ENCODE measurements at regions not wholly inside any gene's neighbourhood (a gene's known extent, or its start where the extent isn't known, plus 50 kb on each side); places are given as distances from the start of the nearest gene placed in this dataset.
"Not testable (repeated sequence)": the region's sequence is repeated elsewhere in the genome, so short reads cannot be mapped to it uniquely, and the experiment has no call there.

DNA sequence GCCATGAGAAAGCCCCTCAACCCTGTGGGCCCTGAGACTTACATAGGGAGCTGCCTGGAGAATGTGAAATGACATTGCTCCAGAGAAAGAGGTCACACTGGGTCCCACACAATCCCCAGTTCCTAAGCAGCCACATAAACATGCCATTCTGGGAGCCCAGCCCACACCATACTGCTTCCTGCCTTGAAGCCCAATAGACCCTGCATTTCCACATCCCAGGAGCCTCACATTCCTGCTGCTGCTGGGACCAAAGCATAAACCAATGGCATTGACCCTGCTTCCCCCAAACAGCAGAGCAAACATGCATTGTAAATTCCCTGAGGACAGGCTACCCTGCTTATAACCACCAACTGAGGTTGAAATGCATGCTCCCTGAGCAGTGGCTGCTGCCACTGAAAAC, 1117.6 kb upstream of the SLC39A10 start:
- TF ChIP-seq, protein P1, sequence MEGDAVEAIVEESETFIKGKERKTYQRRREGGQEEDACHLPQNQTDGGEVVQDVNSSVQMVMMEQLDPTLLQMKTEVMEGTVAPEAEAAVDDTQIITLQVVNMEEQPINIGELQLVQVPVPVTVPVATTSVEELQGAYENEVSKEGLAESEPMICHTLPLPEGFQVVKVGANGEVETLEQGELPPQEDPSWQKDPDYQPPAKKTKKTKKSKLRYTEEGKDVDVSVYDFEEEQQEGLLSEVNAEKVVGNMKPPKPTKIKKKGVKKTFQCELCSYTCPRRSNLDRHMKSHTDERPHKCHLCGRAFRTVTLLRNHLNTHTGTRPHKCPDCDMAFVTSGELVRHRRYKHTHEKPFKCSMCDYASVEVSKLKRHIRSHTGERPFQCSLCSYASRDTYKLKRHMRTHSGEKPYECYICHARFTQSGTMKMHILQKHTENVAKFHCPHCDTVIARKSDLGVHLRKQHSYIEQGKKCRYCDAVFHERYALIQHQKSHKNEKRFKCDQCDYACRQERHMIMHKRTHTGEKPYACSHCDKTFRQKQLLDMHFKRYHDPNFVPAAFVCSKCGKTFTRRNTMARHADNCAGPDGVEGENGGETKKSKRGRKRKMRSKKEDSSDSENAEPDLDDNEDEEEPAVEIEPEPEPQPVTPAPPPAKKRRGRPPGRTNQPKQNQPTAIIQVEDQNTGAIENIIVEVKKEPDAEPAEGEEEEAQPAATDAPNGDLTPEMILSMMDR (IDR thresholded peaks at IDR 0.05) = no peak
- no peaks in the 10 kb centered on the region for H3K27me3 ChIP-seq (replicated peaks; ENCODE audit: insufficient read depth)
- DNase-seq (ENCODE audit: low spot score) (no peak), ATAC-seq (ENCODE audit: insufficient number of reproducible peaks, low FRiP score, low read depth) (no peak)
- H3K4me1 ChIP-seq (ENCODE audit: control insufficient read depth in 1 of 2, low read depth in 2 of 2) = no peaks in the 10 kb centered on the region
- no peaks in the 10 kb centered on the region for H3K9me3 ChIP-seq
- H3K4me3 ChIP-seq = no peak overlapping the region
- no peak overlapping the region for H3K27ac ChIP-seq
- H3K36me3 ChIP-seq = no peaks in the 10 kb centered on the region

DNA sequence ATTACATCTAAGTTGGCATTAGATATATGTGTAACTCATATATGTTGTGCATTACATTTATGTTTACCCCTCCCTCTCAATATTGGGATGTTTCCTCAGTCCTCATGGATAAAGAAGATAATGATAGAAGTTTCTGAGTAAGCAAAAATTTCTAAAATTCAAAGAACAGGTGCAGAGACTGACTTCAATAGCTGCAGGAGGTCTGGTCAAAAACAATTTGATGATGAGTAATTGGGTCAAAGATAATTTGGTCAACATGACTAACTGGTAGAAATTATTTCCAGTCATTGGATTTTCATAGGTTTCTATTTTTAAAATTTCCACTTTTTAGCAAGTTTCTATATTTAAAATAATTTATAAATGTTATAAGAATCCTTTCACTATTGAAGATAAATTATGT, 1130.9 kb upstream of the SLC39A10 start:
- Histone ChIP-seq H3K4me3 (no peak overlapping the region), H3K36me3 (no peaks in the 10 kb centered on the region), H3K4me1 (ENCODE audit: control insufficient read depth in 1 of 2, low read depth in 2 of 2) (no peaks in the 10 kb centered on the region), H3K9me3 (no peaks in the 10 kb centered on the region), H3K27me3 (replicated peaks; ENCODE audit: insufficient read depth) (no peaks in the 10 kb centered on the region), H3K27ac (no peak overlapping the region)
- ATAC-seq (ENCODE audit: insufficient number of reproducible peaks, low FRiP score, low read depth) = no peak
- no peak for DNase-seq (ENCODE audit: low spot score)
- TF ChIP-seq, protein P1 (IDR thresholded peaks at IDR 0.05) = no peak

DNA sequence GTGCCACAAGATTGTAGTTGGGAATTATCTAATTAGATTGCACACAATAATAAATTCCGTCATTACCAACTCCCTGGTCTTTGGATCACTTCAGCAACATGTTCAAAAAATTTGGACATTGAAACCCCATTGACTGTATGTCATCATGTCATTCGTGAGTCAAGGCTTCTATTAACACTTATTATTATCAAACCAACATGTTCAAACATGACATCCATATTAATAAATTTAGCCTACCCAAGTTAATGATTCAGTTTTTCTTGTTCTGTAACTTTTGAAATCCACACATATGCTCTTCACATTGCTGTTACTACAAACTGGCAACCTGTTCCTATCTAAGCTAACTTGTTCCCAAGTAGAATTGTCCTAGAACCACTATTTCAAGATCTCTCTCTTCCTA, 1142.7 kb upstream of the SLC39A10 start:
- no peak overlapping the region for H3K27ac ChIP-seq
- H3K36me3 ChIP-seq = no peaks in the 10 kb centered on the region
- H3K4me1 ChIP-seq (ENCODE audit: control insufficient read depth in 1 of 2, low read depth in 2 of 2) = no peaks in the 10 kb centered on the region
- H3K4me3 ChIP-seq = no peak overlapping the region
- DNase-seq (ENCODE audit: low spot score) (no peak), ATAC-seq (ENCODE audit: insufficient number of reproducible peaks, low FRiP score, low read depth) (no peak)
- H3K9me3 ChIP-seq = no peaks in the 10 kb centered on the region
- TF ChIP-seq, protein P1 (IDR thresholded peaks at IDR 0.05) = no peak
- no peaks in the 10 kb centered on the region for H3K27me3 ChIP-seq (replicated peaks; ENCODE audit: insufficient read depth)

DNA sequence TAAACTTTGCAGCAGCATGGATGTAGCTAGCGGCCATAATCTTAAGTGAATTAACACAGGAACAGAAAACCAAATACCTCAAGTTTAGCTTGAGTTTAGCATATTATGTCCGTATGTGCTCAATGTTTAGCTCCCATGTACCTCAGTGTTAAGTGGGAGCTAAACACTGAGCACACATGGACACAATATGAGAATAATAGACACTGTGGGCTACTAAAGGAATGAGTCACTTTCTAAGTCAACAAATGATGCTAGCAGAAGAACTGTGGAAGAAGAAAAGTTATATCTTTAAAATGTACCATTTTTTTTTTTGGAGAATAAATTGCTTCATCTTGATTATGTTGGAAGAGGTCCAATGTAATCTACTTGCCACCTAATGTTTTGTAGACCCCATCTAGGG, 1146.0 kb upstream of the SLC39A10 start:
- H3K4me3 ChIP-seq; H3K27ac ChIP-seq; H3K27me3 ChIP-seq (replicated peaks; ENCODE audit: insufficient read depth); H3K9me3 ChIP-seq; DNase-seq (ENCODE audit: low spot score); H3K4me1 ChIP-seq (ENCODE audit: control insufficient read depth in 1 of 2, low read depth in 2 of 2); ATAC-seq (ENCODE audit: insufficient number of reproducible peaks, low FRiP score, low read depth); H3K36me3 ChIP-seq: not testable (repeated sequence)

DNA sequence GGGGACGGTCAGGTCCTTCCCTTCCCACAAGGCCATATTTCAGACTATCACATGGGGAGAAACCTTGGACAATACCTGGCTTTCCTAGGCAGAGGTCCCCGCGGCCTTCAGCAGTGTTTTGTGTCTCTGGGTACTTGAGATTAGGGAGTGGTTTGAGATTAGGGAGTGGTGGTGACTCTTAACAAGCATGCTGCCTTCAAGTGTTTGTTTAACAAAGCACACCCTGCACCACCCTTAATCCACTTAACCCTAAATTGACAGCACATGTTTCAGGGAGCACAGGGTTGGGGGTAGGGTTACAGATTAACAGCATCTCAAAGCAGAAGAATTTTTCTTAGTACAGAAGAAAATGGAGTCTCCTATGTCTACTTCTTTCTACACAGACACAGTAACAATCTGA, 1152.2 kb upstream of the SLC39A10 start:
- not testable (repeated sequence) for H3K27me3 ChIP-seq (replicated peaks; ENCODE audit: insufficient read depth); H3K27ac ChIP-seq; H3K4me1 ChIP-seq (ENCODE audit: control insufficient read depth in 1 of 2, low read depth in 2 of 2); H3K9me3 ChIP-seq; ATAC-seq (ENCODE audit: insufficient number of reproducible peaks, low FRiP score, low read depth); H3K4me3 ChIP-seq; DNase-seq (ENCODE audit: low spot score); H3K36me3 ChIP-seq

DNA sequence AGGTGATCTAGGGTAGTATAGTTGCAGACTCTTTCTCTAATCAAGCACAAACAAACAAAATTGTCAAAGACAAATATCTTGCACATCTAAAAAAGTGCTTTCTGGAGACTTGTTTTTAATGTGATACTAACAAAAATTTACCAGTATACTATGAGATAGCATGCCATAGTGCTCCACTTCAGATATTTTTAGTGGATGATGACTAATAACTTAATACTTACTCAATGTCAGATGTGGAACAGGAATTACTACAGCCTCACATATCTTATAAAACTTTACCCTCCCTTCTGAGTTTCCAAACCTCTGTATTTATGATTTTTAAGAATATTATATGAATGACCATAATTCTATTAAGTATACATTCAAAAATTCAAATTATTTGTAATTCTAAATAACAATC, 1162.0 kb upstream of the SLC39A10 start:
- Histone ChIP-seq H3K4me1 (ENCODE audit: control insufficient read depth in 1 of 2, low read depth in 2 of 2) (no peaks in the 10 kb centered on the region), H3K4me3 (no peak overlapping the region), H3K9me3 (no peaks in the 10 kb centered on the region), H3K27me3 (replicated peaks; ENCODE audit: insufficient read depth) (no peaks in the 10 kb centered on the region), H3K36me3 (no peaks in the 10 kb centered on the region), H3K27ac (no peak overlapping the region)
- TF ChIP-seq, protein P1 (IDR thresholded peaks at IDR 0.05) = no peak
- no peak for ATAC-seq (ENCODE audit: insufficient number of reproducible peaks, low FRiP score, low read depth)
- DNase-seq (ENCODE audit: low spot score) = no peak

Measured in thoracic aorta (tissue), 2 donors.